SU-DHL-6 (cell line): ENCODE measurements at regions not wholly inside any gene's neighbourhood (a gene's known extent, or its start where the extent isn't known, plus 50 kb on each side); places are given as distances from the start of the nearest gene placed in this dataset.
"Not testable (repeated sequence)": the region's sequence is repeated elsewhere in the genome, so short reads cannot be mapped to it uniquely, and the experiment has no call there.

Experiments
- EZH2phosphoT487 ChIP-seq: fragments of 200-600 bp; sonication (generic), shearing (Covaris generic); conservative IDR thresholded peaks from 2 replicates; pipeline ENCODE4 v1.6.1; 2018; ENCODE audit warnings: mild to moderate bottlenecking, antibody characterized with exemption, low read length, moderate library complexity, mixed read lengths
- TF ChIP-seq, protein P1 (sequence below): fragments of 200-600 bp; sonication (generic); IDR thresholded peaks from one replicate; pipeline ENCODE4 v1.5.1; 2017; ENCODE audit warnings: antibody characterized with exemption, mild to moderate bottlenecking, low read length, moderate library complexity; ENCODE audit not compliant: insufficient read depth, poor library complexity, severe bottlenecking

GRCh38 chrX:66107860-66108259 lies 56.2 kb upstream of the HEPH start:
- TF ChIP-seq, protein P1, sequence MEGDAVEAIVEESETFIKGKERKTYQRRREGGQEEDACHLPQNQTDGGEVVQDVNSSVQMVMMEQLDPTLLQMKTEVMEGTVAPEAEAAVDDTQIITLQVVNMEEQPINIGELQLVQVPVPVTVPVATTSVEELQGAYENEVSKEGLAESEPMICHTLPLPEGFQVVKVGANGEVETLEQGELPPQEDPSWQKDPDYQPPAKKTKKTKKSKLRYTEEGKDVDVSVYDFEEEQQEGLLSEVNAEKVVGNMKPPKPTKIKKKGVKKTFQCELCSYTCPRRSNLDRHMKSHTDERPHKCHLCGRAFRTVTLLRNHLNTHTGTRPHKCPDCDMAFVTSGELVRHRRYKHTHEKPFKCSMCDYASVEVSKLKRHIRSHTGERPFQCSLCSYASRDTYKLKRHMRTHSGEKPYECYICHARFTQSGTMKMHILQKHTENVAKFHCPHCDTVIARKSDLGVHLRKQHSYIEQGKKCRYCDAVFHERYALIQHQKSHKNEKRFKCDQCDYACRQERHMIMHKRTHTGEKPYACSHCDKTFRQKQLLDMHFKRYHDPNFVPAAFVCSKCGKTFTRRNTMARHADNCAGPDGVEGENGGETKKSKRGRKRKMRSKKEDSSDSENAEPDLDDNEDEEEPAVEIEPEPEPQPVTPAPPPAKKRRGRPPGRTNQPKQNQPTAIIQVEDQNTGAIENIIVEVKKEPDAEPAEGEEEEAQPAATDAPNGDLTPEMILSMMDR = not testable (repeated sequence)
- TF ChIP-seq EZH2phosphoT487 = not testable (repeated sequence)
